ENCODE measurements at regions not wholly inside any gene's neighbourhood (a gene's known extent, or its start where the extent isn't known, plus 50 kb on each side); places are given as distances from the start of the nearest gene placed in this dataset.

DNA sequence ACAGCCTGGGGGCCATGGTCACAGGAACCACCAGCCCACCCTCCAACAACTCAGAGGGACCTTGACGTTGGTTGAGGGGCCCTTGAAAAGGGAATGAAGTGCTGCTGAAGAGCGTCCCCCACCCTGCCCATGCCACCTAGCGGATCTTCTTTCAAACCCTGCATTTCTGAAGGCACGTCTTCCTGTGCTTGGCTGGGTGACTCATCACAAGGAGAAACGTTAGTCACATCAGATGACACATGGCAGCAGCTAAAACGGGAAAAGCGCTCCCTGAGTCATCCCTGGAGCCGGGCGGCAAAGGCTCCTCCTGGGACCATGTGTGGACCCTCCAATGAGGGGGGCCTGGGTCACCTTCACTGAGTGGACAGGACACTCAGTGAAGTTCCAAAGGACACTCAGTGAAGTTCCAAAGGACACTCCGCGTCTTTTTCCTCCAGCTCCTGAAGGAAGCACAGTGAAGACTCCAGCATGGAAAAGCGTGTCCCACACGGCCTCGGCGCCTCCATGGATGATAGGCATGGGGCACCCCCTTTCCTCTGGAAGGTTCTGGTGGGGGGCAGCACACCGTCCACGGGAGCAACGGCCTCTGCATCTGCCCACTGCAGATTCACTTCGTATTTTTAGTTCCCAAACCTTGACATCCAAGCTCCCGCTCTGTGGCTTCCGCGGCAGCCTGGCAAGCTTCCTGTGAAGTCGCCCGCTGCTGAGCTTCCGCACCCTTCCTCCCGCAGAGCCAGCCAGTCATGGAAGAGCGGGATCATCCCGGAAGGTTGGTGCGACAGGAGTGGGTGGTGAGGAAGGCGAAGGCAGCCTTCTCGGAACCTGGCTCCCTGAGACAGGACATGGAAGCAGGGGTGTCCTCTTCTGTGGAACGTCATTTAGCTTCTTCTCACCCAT, 383.4 kb downstream of the VRK1 start:
- TF ChIP-seq, protein P1, sequence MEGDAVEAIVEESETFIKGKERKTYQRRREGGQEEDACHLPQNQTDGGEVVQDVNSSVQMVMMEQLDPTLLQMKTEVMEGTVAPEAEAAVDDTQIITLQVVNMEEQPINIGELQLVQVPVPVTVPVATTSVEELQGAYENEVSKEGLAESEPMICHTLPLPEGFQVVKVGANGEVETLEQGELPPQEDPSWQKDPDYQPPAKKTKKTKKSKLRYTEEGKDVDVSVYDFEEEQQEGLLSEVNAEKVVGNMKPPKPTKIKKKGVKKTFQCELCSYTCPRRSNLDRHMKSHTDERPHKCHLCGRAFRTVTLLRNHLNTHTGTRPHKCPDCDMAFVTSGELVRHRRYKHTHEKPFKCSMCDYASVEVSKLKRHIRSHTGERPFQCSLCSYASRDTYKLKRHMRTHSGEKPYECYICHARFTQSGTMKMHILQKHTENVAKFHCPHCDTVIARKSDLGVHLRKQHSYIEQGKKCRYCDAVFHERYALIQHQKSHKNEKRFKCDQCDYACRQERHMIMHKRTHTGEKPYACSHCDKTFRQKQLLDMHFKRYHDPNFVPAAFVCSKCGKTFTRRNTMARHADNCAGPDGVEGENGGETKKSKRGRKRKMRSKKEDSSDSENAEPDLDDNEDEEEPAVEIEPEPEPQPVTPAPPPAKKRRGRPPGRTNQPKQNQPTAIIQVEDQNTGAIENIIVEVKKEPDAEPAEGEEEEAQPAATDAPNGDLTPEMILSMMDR (IDR thresholded peaks at IDR 0.05): no peak
- no peak for TF ChIP-seq ZFX (IDR thresholded peaks at IDR 0.05; ENCODE audit: borderline replicate concordance)
- no peak overlapping the region for H3K27ac ChIP-seq

- H3K27ac ChIP-seq: no peak overlapping the region
- TF ChIP-seq, protein P1 (IDR thresholded peaks at IDR 0.05): peak; percentile 39
- no peak for TF ChIP-seq ZFX (IDR thresholded peaks at IDR 0.05; ENCODE audit: borderline replicate concordance)
Measured at GRCh38 chr14:97185186-97185585, 388.0 kb downstream of the VRK1 start.

- no peak overlapping the region for H3K27ac ChIP-seq
- TF ChIP-seq, protein P1 (IDR thresholded peaks at IDR 0.05): no peak
- no peak for TF ChIP-seq ZFX (IDR thresholded peaks at IDR 0.05; ENCODE audit: borderline replicate concordance)
Measured at GRCh38 chr14:97187916-97188315, 390.7 kb downstream of the VRK1 start.

GRCh38 chr14:97196336-97196735, 399.2 kb downstream of the VRK1 start:
- no peak for TF ChIP-seq ZFX (IDR thresholded peaks at IDR 0.05; ENCODE audit: borderline replicate concordance)
- TF ChIP-seq, protein P1 (IDR thresholded peaks at IDR 0.05): no peak
- H3K27ac ChIP-seq: no peak overlapping the region

- no peak overlapping the region for H3K27ac ChIP-seq
- TF ChIP-seq, protein P1 (IDR thresholded peaks at IDR 0.05): no peak
- no peak for TF ChIP-seq ZFX (IDR thresholded peaks at IDR 0.05; ENCODE audit: borderline replicate concordance)
Measured at GRCh38 chr14:97198813-97199212, 401.6 kb downstream of the VRK1 start.

DNA sequence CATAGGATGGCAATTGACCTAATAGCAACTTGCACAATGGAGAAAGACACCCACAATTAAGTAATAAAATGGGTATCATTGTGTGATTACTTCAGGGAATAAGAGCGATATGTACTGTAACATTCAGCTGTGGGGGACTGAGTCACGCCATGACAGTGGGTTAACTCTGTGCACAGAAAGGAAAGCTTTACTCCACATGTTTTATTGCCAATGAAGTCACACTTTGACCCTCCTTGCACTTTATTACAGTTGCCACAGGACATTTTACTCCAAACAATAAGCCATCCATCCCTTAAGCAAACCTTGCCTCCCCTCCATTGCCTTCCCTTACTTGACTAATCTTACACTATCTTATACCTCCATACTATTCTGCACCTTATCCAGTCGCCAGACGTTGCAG, 403.1 kb downstream of the VRK1 start:
- TF ChIP-seq ZFX (IDR thresholded peaks at IDR 0.05; ENCODE audit: borderline replicate concordance): no peak
- TF ChIP-seq, protein P1 (IDR thresholded peaks at IDR 0.05): no peak

DNA sequence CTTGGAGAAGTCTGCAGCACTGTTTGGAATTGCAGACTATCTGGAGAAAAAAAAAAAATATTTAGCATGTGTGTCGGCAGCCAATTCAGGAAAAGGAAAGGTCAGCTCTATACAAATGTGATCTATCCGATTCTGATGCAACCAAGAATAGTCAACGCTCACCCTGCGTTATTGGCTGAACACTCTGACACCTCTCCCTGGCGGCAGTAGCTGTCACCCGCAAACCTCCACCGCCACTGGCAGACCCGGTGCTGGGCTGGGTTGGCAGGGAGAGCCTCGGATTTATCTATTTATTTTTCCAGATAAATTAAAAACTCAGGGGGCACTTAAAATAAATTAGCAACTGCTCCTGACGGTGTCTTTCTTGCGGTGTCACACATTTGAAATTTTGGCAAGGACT, 409.7 kb downstream of the VRK1 start:
- no peak for TF ChIP-seq ZFX (IDR thresholded peaks at IDR 0.05; ENCODE audit: borderline replicate concordance)
- TF ChIP-seq, protein P1 (IDR thresholded peaks at IDR 0.05): no peak
- H3K27ac ChIP-seq: no peak overlapping the region

More for the DNA sequence above, 403.1 kb downstream of the VRK1 start:
- H3K27ac ChIP-seq: no peak overlapping the region
